ENCODE measurements at regions not wholly inside any gene's neighbourhood (a gene's known extent, or its start where the extent isn't known, plus 50 kb on each side); places are given as distances from the start of the nearest gene placed in this dataset.

DNA sequence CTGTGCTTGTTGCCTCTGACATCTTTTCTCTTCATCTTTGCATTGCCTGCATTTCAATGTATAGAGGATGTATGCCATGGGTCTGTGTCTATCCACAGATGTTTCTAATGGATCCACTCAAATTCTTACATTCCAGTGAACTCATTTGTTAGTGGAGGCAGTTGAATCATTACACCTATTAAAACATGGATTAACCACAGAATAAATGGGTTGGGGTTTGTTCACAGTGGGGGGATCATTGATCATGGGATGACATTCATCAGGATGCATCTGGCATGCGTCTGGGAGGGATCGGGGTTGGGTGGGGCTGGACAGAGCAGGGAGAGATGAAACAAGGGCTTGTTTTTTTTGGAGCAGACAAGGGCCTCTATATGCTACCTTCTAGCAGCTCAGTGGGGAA, 182.5 kb downstream of the RHOU start:
- TF ChIP-seq, protein P1, sequence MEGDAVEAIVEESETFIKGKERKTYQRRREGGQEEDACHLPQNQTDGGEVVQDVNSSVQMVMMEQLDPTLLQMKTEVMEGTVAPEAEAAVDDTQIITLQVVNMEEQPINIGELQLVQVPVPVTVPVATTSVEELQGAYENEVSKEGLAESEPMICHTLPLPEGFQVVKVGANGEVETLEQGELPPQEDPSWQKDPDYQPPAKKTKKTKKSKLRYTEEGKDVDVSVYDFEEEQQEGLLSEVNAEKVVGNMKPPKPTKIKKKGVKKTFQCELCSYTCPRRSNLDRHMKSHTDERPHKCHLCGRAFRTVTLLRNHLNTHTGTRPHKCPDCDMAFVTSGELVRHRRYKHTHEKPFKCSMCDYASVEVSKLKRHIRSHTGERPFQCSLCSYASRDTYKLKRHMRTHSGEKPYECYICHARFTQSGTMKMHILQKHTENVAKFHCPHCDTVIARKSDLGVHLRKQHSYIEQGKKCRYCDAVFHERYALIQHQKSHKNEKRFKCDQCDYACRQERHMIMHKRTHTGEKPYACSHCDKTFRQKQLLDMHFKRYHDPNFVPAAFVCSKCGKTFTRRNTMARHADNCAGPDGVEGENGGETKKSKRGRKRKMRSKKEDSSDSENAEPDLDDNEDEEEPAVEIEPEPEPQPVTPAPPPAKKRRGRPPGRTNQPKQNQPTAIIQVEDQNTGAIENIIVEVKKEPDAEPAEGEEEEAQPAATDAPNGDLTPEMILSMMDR (IDR thresholded peaks at IDR 0.05), result no peak
- no peak for TF ChIP-seq POLR2A (IDR thresholded peaks at IDR 0.05)

Data from Peyer's patch (tissue), 4 donors.